HepG2 (cell line): ENCODE measurements at regions not wholly inside any gene's neighbourhood (a gene's known extent, or its start where the extent isn't known, plus 50 kb on each side); places are given as distances from the start of the nearest gene placed in this dataset.

Experiments
- EZH2 ChIP-seq: conservative IDR thresholded peaks from 2 replicates; pipeline ENCODE4 v1.6.1; 2012; ENCODE audit warnings: mild to moderate bottlenecking, low read depth, low read length, moderate library complexity
- HCFC1 ChIP-seq: fragments of 150-350 bp; IDR thresholded peaks from 2 replicates; pipeline ENCODE4 v1.6.1; 2014; ENCODE audit warnings: low read depth, low read length
- POLR2A ChIP-seq, 2 experiments: IDR thresholded peaks; 2 replicates each; pipeline ENCODE4 v1.6.1; 2011; ENCODE audit warnings: low read depth in 2 of 2, low read length in 2 of 2, mild to moderate bottlenecking in 1 of 2, moderate library complexity in 1 of 2; ENCODE audit not compliant: insufficient read depth in 1 of 2
- TF ChIP-seq, protein P1 (sequence below): sonication (generic); formaldehyde crosslinking; IDR thresholded peaks from 2 replicates; pipeline ENCODE4 v1.5.0; 2020; ENCODE audit warnings: mild to moderate bottlenecking, missing genetic modification reagents, borderline replicate concordance
- TF ChIP-seq, protein P2 (sequence below): sonication (generic); formaldehyde crosslinking; IDR thresholded peaks from 2 replicates; pipeline ENCODE4 v1.4.0; 2020; ENCODE audit warnings: missing genetic modification reagents

DNA sequence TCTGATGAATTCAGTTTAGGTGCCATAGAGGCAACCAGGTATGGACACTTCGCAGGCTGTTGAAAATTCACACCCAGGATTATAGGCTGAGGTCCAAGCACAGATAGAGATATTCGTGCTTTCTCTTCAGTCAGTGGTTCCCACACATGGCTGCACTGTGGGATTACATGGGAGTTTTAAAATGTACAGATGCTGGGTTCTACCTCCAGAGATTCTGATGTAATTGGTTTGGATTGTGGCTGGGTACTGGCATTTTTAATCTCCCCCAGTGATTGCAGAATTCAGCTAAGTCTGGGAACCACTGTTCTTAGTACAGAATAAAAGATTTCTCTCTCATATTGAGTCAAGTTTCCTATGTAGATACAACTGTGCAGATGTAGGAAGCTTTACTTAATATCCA is 91.6 kb downstream of the FOXB1 start:
- TF ChIP-seq, protein P1, sequence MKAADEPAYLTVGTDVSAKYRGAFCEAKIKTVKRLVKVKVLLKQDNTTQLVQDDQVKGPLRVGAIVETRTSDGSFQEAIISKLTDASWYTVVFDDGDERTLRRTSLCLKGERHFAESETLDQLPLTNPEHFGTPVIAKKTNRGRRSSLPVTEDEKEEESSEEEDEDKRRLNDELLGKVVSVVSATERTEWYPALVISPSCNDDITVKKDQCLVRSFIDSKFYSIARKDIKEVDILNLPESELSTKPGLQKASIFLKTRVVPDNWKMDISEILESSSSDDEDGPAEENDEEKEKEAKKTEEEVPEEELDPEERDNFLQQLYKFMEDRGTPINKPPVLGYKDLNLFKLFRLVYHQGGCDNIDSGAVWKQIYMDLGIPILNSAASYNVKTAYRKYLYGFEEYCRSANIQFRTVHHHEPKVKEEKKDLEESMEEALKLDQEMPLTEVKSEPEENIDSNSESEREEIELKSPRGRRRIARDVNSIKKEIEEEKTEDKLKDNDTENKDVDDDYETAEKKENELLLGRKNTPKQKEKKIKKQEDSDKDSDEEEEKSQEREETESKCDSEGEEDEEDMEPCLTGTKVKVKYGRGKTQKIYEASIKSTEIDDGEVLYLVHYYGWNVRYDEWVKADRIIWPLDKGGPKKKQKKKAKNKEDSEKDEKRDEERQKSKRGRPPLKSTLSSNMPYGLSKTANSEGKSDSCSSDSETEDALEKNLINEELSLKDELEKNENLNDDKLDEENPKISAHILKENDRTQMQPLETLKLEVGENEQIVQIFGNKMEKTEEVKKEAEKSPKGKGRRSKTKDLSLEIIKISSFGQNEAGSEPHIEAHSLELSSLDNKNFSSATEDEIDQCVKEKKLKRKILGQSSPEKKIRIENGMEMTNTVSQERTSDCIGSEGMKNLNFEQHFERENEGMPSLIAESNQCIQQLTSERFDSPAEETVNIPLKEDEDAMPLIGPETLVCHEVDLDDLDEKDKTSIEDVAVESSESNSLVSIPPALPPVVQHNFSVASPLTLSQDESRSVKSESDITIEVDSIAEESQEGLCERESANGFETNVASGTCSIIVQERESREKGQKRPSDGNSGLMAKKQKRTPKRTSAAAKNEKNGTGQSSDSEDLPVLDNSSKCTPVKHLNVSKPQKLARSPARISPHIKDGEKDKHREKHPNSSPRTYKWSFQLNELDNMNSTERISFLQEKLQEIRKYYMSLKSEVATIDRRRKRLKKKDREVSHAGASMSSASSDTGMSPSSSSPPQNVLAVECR (CRISPR knock-in tag): no peak
- no peak for TF ChIP-seq HCFC1
- TF ChIP-seq POLR2A (IDR thresholded peaks at IDR 0.05; ENCODE audit: insufficient read depth in 1 of 2, low read depth in 2 of 2, low read length in 2 of 2): no peak
- no peak for TF ChIP-seq EZH2
- TF ChIP-seq, protein P2, sequence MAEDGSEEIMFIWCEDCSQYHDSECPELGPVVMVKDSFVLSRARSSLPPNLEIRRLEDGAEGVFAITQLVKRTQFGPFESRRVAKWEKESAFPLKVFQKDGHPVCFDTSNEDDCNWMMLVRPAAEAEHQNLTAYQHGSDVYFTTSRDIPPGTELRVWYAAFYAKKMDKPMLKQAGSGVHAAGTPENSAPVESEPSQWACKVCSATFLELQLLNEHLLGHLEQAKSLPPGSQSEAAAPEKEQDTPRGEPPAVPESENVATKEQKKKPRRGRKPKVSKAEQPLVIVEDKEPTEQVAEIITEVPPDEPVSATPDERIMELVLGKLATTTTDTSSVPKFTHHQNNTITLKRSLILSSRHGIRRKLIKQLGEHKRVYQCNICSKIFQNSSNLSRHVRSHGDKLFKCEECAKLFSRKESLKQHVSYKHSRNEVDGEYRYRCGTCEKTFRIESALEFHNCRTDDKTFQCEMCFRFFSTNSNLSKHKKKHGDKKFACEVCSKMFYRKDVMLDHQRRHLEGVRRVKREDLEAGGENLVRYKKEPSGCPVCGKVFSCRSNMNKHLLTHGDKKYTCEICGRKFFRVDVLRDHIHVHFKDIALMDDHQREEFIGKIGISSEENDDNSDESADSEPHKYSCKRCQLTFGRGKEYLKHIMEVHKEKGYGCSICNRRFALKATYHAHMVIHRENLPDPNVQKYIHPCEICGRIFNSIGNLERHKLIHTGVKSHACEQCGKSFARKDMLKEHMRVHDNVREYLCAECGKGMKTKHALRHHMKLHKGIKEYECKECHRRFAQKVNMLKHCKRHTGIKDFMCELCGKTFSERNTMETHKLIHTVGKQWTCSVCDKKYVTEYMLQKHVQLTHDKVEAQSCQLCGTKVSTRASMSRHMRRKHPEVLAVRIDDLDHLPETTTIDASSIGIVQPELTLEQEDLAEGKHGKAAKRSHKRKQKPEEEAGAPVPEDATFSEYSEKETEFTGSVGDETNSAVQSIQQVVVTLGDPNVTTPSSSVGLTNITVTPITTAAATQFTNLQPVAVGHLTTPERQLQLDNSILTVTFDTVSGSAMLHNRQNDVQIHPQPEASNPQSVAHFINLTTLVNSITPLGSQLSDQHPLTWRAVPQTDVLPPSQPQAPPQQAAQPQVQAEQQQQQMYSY (CRISPR knock-in tag): no peak
